B cell (primary cell): ENCODE measurements at regions not wholly inside any gene's neighbourhood (a gene's known extent, or its start where the extent isn't known, plus 50 kb on each side); places are given as distances from the start of the nearest gene placed in this dataset.
A peak's percentile ranks its signal among the peaks of the same experiment; 100 is the strongest.

Source experiments
- ATAC-seq: fragments of 200-7000 bp; cut with Tn5 transposase; one replicate; pipeline ENCODE4 v1.10.0; 2021; ENCODE audit warnings: low read depth, mild to moderate bottlenecking, moderate number of reproducible peaks, moderate library complexity
- CTCF ChIA-PET: fragments of 350-600 bp; sonication (Branson Sonifier 250); formaldehyde crosslinking; loops from one replicate; lab custom pipeline; 2021; ENCODE audit warnings: antibody characterized with exemption, inconsistent platforms; lab: Charles Lee
- POLR2A ChIA-PET: fragments of 350-600 bp; sonication (Branson Sonifier 250); formaldehyde crosslinking; loops from one replicate; lab custom pipeline; 2021; ENCODE audit warnings: antibody characterized with exemption; lab: Charles Lee
- DNase-seq: peaks from one replicate; pipeline ENCODE4 v3.0.0; 2013
- H2AFZ ChIP-seq: 2 replicates; pipeline ENCODE4 v1.6.1; 2012; ENCODE audit warnings: mild to moderate bottlenecking, low read depth, low read length; ENCODE audit not compliant: insufficient read depth, poor library complexity, severe bottlenecking
- H3K27ac ChIP-seq, 2 donors: 1 replicate in 1 of 2; 2 replicates in 1 of 2; pipeline ENCODE4 v1.5.1; 2012 to 2013; ENCODE audit warnings: low read length in 2 of 2, mild to moderate bottlenecking in 2 of 2, moderate library complexity in 1 of 2
- H3K27me3 ChIP-seq, 4 experiments: fragments of 200-600 bp in 1 of 4; sonication (generic) in 1 of 4; replicated peaks in 1 of 4; 1 replicate in 2 of 4; 2 replicates in 2 of 4; pipeline versions ENCODE4 v1.6.1 to v1.7.0; 2013 to 2016; ENCODE audit warnings: low read length in 3 of 4, mild to moderate bottlenecking in 2 of 4, mixed read lengths in 1 of 4, moderate library complexity in 1 of 4; ENCODE audit not compliant: insufficient read depth in 4 of 4, control insufficient read depth in 3 of 4; ENCODE audit errors: control extremely low read depth in 1 of 4
- H3K36me3 ChIP-seq, 2 experiments: replicated peaks in 1 of 2; 1 replicate in 1 of 2; 2 replicates in 1 of 2; pipeline versions ENCODE4 v1.6.1 to v1.7.1; 2013; ENCODE audit warnings: low read length in 1 of 2; ENCODE audit not compliant: insufficient read depth in 2 of 2, control insufficient read depth in 1 of 2; ENCODE audit errors: control extremely low read depth in 1 of 2, extremely low read depth in 1 of 2
- H3K4me1 ChIP-seq, 2 donors: fragments of 200-600 bp in 1 of 2; sonication (generic) in 1 of 2; 1 replicate in 1 of 2; 2 replicates in 1 of 2; pipeline versions ENCODE4 v1.5.1 to v1.6.1; 2013 to 2017; ENCODE audit warnings: low read length in 2 of 2; ENCODE audit not compliant: control insufficient read depth in 2 of 2, insufficient read depth in 2 of 2
- H3K4me2 ChIP-seq: replicated peaks from 2 replicates; pipeline ENCODE3; 2012; ENCODE audit warnings: mild to moderate bottlenecking, low read depth, low read length; ENCODE audit not compliant: poor library complexity, severe bottlenecking
- H3K4me3 ChIP-seq, 5 experiments: fragments of 200-600 bp in 1 of 5; sonication (generic) in 1 of 5; 1 replicate in 3 of 5; 2 replicates in 2 of 5; pipeline versions ENCODE4 v1.5.1 to v1.7.0; 2011 to 2016; ENCODE audit warnings: low read length in 4 of 5, mild to moderate bottlenecking in 4 of 5, low read depth in 2 of 5, control low read depth in 1 of 5, moderate library complexity in 1 of 5; ENCODE audit not compliant: insufficient read depth in 1 of 5; ENCODE audit errors: control extremely low read depth in 1 of 5, extremely low read depth in 1 of 5
- H3K79me2 ChIP-seq: fragments of 200-600 bp; sonication (generic); one replicate; pipeline ENCODE4 v1.6.0; 2016; ENCODE audit warnings: low read length; ENCODE audit not compliant: control insufficient read depth, insufficient read depth
- H3K9ac ChIP-seq: fragments of 200-600 bp; sonication (generic); 2 replicates; pipeline ENCODE4 v1.6.1; 2017; ENCODE audit warnings: mild to moderate bottlenecking, low read length, moderate library complexity
- H3K9me3 ChIP-seq, 3 donors: one replicate each; pipeline versions ENCODE4 v1.6.1 to v1.7.1; 2013; ENCODE audit warnings: low read length in 2 of 3; ENCODE audit not compliant: control insufficient read depth in 2 of 3, insufficient read depth in 1 of 3; ENCODE audit errors: control extremely low read depth in 1 of 3
- H4K20me1 ChIP-seq: 2 replicates; pipeline ENCODE4 v1.6.0; 2012; ENCODE audit warnings: mild to moderate bottlenecking, low read length; ENCODE audit not compliant: insufficient read depth, control insufficient read depth, poor library complexity, severe bottlenecking
- H3K27ac Mint-ChIP-seq: one replicate; pipeline ENCODE4 v1.8.0; 2021; ENCODE audit warnings: mixed read lengths
- H3K27me3 Mint-ChIP-seq: one replicate; pipeline ENCODE4 v1.8.0; 2021; ENCODE audit warnings: mixed read lengths
- H3K4me1 Mint-ChIP-seq: one replicate; pipeline ENCODE4 v1.8.0; 2021; ENCODE audit warnings: mixed read lengths
- H3K4me3 Mint-ChIP-seq: one replicate; pipeline ENCODE4 v1.8.0; 2021; ENCODE audit warnings: mixed read lengths
- H3K9me3 Mint-ChIP-seq: one replicate; pipeline ENCODE4 v1.8.0; 2022; ENCODE audit warnings: mixed read lengths; ENCODE audit not compliant: insufficient read depth
- EZH2 ChIP-seq: IDR thresholded peaks from 2 replicates; pipeline ENCODE4 v1.6.1; 2012; ENCODE audit warnings: borderline replicate concordance, low read depth, mild to moderate bottlenecking, moderate library complexity, low read length; ENCODE audit not compliant: insufficient read depth, poor library complexity, severe bottlenecking
- WGBS: methylation state at CpG from one replicate; pipeline ENCODE4 v1.1.5; 2013; ENCODE audit warnings: missing lambda C conversion rate; ENCODE audit not compliant: insufficient coverage; 5-methylcytosine and 5-hydroxymethylcytosine counted together
- intact Hi-C: fragments of 100-400 bp; cut with micrococcal nuclease; formaldehyde crosslinking; loops from one replicate; pipeline ENCODE4 v1.10.0; 2022
- TF ChIP-seq, protein P1 (sequence below): fragments of 200-600 bp; IDR thresholded peaks from one replicate; pipeline ENCODE4 v1.8.0; 2022; ENCODE audit warnings: antibody characterized with exemption, mild to moderate bottlenecking

DNA sequence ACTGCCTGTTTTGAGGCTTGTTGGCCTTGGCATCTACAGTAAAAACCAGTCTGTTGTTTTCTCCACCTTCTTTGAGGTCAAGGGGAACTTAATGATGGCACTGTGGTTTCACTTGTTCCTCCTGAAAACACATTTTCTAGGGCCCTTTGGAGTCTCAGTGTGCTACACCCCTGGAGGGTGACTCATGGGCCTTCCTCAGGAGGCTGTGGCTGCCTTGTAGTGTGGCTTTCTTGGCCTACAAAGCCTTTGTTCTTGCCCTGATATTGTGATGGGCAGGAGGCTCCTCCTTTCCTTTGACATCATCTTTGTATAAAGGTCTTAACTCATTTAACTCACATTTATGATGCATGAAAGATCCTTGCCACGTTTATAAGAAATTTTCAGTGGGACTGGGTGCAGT is 56.3 kb upstream of the GPBP1 start:
- Mint-ChIP-seq H3K4me3 (no peak overlapping the region), H3K9me3 (peaks cover 1% of the 10 kb centered on the region), H3K4me1 (no peaks in the 10 kb centered on the region), H3K27me3 (no peaks in the 10 kb centered on the region), H3K27ac (no peak overlapping the region)
- WGBS, result no CpG with 5 or more reads among the region's 1 CpG
- ChIA-PET POLR2A (no interaction called here), CTCF (no interaction called here)
- H3K79me2 ChIP-seq, result no peaks in the 10 kb centered on the region
- no peak overlapping the region for H3K4me2 ChIP-seq
- H3K4me3 ChIP-seq, result no peak overlapping the region
- no peak overlapping the region for H2AFZ ChIP-seq
- TF ChIP-seq, protein P1, sequence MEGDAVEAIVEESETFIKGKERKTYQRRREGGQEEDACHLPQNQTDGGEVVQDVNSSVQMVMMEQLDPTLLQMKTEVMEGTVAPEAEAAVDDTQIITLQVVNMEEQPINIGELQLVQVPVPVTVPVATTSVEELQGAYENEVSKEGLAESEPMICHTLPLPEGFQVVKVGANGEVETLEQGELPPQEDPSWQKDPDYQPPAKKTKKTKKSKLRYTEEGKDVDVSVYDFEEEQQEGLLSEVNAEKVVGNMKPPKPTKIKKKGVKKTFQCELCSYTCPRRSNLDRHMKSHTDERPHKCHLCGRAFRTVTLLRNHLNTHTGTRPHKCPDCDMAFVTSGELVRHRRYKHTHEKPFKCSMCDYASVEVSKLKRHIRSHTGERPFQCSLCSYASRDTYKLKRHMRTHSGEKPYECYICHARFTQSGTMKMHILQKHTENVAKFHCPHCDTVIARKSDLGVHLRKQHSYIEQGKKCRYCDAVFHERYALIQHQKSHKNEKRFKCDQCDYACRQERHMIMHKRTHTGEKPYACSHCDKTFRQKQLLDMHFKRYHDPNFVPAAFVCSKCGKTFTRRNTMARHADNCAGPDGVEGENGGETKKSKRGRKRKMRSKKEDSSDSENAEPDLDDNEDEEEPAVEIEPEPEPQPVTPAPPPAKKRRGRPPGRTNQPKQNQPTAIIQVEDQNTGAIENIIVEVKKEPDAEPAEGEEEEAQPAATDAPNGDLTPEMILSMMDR, result no peak
- no peak for TF ChIP-seq EZH2
- H3K4me1 ChIP-seq, result no peaks in the 10 kb centered on the region
- ATAC-seq, result peak; percentile 31
- H3K9me3 ChIP-seq, result peaks cover 0 to under 1% (median 0%) of the 10 kb centered on the region in 3 donors
- intact Hi-C loops, result no loop called here
- no peaks in the 10 kb centered on the region for H3K36me3 ChIP-seq
- no peak overlapping the region for H3K27ac ChIP-seq
- no peaks in the 10 kb centered on the region for H4K20me1 ChIP-seq
- no peak for DNase-seq
- no peaks in the 10 kb centered on the region for H3K27me3 ChIP-seq
- H3K9ac ChIP-seq, result no peak overlapping the region

DNA sequence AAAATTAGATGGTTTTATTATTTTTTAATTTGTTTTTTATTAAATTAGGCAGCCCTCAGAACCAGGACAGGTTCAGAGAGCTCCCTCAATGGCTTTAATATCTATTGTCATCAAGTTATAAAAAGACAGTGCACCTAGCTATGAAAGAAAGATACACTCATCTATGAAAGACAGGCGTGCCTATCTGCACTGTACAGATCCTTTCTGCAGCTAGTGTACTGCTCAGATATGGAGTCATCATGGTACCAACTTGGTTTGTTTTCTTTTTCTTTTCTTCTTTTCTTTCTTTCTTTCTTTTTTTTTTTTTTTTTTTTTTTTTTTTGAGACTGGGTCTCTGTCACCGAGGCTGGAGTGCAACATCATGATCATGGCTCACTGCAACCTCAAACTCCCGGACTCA is 54.8 kb upstream of the GPBP1 start:
- Mint-ChIP-seq H3K4me3 (no peak overlapping the region), H3K9me3 (peaks cover 4% of the 10 kb centered on the region), H3K4me1 (no peaks in the 10 kb centered on the region), H3K27ac (no peak overlapping the region), H3K27me3 (no peaks in the 10 kb centered on the region)
- no peak overlapping the region for H3K9ac ChIP-seq
- H2AFZ ChIP-seq, result no peak overlapping the region
- CTCF ChIA-PET, result no interaction called here
- H3K4me2 ChIP-seq, result no peak overlapping the region
- no peaks in the 10 kb centered on the region for H4K20me1 ChIP-seq
- H3K27me3 ChIP-seq, result no peaks in the 10 kb centered on the region
- ATAC-seq (no peak), DNase-seq (no peak)
- 100% methylated on average over 1 of the region's 3 CpGs for WGBS
- intact Hi-C loops, result no loop called here
- no peak overlapping the region for H3K27ac ChIP-seq
- H3K4me1 ChIP-seq, result no peaks in the 10 kb centered on the region
- peaks cover 0 to 11% (median 3%) of the 10 kb centered on the region in 3 donors for H3K9me3 ChIP-seq
- H3K4me3 ChIP-seq, result no peak overlapping the region
- H3K79me2 ChIP-seq, result no peaks in the 10 kb centered on the region
- H3K36me3 ChIP-seq, result no peaks in the 10 kb centered on the region
- no peak for TF ChIP-seq EZH2
- TF ChIP-seq, protein P1, result no peak
- POLR2A ChIA-PET, result interaction anchor here (0.7 kb wide), 1 partner anchor 142 kb away, joined by 8 read pairs; no protein-coding TSS in a partner anchor
